SK-N-SH treated with all-trans-retinoic acid at 6 μM for 48 hours (cell line): ENCODE measurements at regions not wholly inside any gene's neighbourhood (a gene's known extent, or its start where the extent isn't known, plus 50 kb on each side); places are given as distances from the start of the nearest gene placed in this dataset.

ENCODE experiments used
- ARNTL ChIP-seq: fragments of 450-650 bp; formaldehyde crosslinking; IDR thresholded peaks from 2 replicates; pipeline ENCODE4 v1.5.0; 2020; ENCODE audit warnings: low read depth, mild to moderate bottlenecking, moderate library complexity, borderline replicate concordance
- BACH2 ChIP-seq: fragments of 250-450 bp; sonication (Bioruptor Pico); IDR thresholded peaks from 2 replicates; pipeline ENCODE4 v1.9.0; 2021; ENCODE audit warnings: mild to moderate bottlenecking, borderline replicate concordance
- ESRRG ChIP-seq: fragments of 250-450 bp; sonication (Bioruptor Pico); IDR thresholded peaks from 2 replicates; pipeline ENCODE4 v1.6.1; 2021; ENCODE audit warnings: mild to moderate bottlenecking
- ISL1 ChIP-seq: fragments of 250-450 bp; sonication (Bioruptor Pico); IDR thresholded peaks from 2 replicates; pipeline ENCODE4 v2.1.2; 2022; ENCODE audit warnings: mild to moderate bottlenecking, moderate library complexity
- PATZ1 ChIP-seq: fragments of 250-450 bp; sonication (Bioruptor Pico); IDR thresholded peaks from 2 replicates; pipeline ENCODE4 v1.8.0; 2020; ENCODE audit warnings: mild to moderate bottlenecking, moderate library complexity, borderline replicate concordance
- RARB ChIP-seq: fragments of 250-450 bp; sonication (Bioruptor Pico); IDR thresholded peaks from 2 replicates; pipeline ENCODE4 v1.8.0; 2021; ENCODE audit warnings: mild to moderate bottlenecking, moderate library complexity
- TCF4 ChIP-seq: fragments of 250-450 bp; sonication (Bioruptor Pico); IDR thresholded peaks from 2 replicates; pipeline ENCODE4 v1.8.0; 2021; ENCODE audit warnings: mild to moderate bottlenecking, moderate library complexity, borderline replicate concordance
- ZFP3 ChIP-seq: fragments of 250-450 bp; sonication (Bioruptor Pico); IDR thresholded peaks from 2 replicates; pipeline ENCODE4 v1.5.0; 2020; ENCODE audit warnings: mild to moderate bottlenecking, moderate library complexity
- ZNF70 ChIP-seq: fragments of 450-650 bp; formaldehyde crosslinking; IDR thresholded peaks from 2 replicates; pipeline ENCODE4 v1.5.0; 2020; ENCODE audit warnings: mild to moderate bottlenecking, moderate library complexity
- ZNF8 ChIP-seq: fragments of 450-650 bp; formaldehyde crosslinking; IDR thresholded peaks from 2 replicates; pipeline ENCODE4 v1.5.0; 2020; ENCODE audit warnings: mild to moderate bottlenecking, moderate library complexity

DNA sequence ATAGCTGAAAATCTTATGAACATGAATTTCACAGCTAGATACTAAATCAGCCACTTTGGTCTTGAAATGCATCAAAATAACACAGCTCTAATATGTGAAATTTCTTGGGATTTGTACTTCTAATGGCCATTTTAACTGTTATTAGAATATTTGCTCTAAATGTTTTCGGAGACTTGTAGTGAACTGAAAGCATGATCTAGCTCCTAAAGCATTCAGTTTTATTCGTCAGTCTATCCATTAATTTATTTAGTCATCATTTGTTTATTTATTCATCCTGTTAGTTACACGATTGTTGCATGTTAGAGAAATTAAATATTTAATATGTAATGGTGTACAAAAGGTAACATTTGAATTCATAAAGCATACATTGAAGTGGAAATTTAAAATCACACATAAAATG lies 1132.7 kb downstream of the SLITRK1 start:
- TF ChIP-seq TCF4 (CRISPR knock-in tag) (no peak), ZNF70 (no peak), BACH2 (no peak), ZNF8 (CRISPR knock-in tag) (no peak), PATZ1 (CRISPR knock-in tag) (no peak), ARNTL (CRISPR knock-in tag) (no peak), ESRRG (CRISPR knock-in tag) (no peak), RARB (no peak), ISL1 (CRISPR knock-in tag) (no peak), ZFP3 (CRISPR knock-in tag) (no peak)
